Mucosa of stomach (tissue), 1 donor: ENCODE measurements at regions not wholly inside any gene's neighbourhood (a gene's known extent, or its start where the extent isn't known, plus 50 kb on each side); places are given as distances from the start of the nearest gene placed in this dataset.

Experiments
- H3K27me3 ChIP-seq: one replicate; pipeline ENCODE4 v1.7.0; 2013; ENCODE audit warnings: mild to moderate bottlenecking, low read length; ENCODE audit not compliant: control insufficient read depth, insufficient read depth
- H3K36me3 ChIP-seq: one replicate; pipeline ENCODE4 v1.7.0; 2013; ENCODE audit warnings: low read length; ENCODE audit not compliant: control insufficient read depth, insufficient read depth
- H3K4me1 ChIP-seq: one replicate; pipeline ENCODE4 v1.7.0; 2013; ENCODE audit warnings: mild to moderate bottlenecking, low read length; ENCODE audit not compliant: control insufficient read depth, insufficient read depth
- H3K4me3 ChIP-seq: one replicate; pipeline ENCODE4 v1.7.0; 2013; ENCODE audit warnings: low read length
- H3K9ac ChIP-seq: one replicate; pipeline ENCODE4 v1.7.0; 2013; ENCODE audit warnings: mild to moderate bottlenecking, low read length, moderate library complexity
- H3K9me3 ChIP-seq: one replicate; pipeline ENCODE4 v1.7.0; 2013; ENCODE audit warnings: mild to moderate bottlenecking, low read length, moderate library complexity; ENCODE audit not compliant: control insufficient read depth
- donor health status: Pancreatic carcinoma.

- Histone ChIP-seq H3K27me3 (no peaks in the 10 kb centered on the region), H3K9ac (no peak overlapping the region), H3K9me3 (no peaks in the 10 kb centered on the region), H3K4me1 (peaks cover 4% of the 10 kb centered on the region), H3K4me3 (no peak overlapping the region), H3K36me3 (no peaks in the 10 kb centered on the region)
These were observed 560.0 kb downstream of the SNAPC1 start for GRCh38 chr14:62322216-62322615.

- Histone ChIP-seq H3K4me3 (no peak overlapping the region), H3K9ac (no peak overlapping the region), H3K4me1 (no peaks in the 10 kb centered on the region), H3K9me3 (no peaks in the 10 kb centered on the region), H3K27me3 (no peaks in the 10 kb centered on the region), H3K36me3 (no peaks in the 10 kb centered on the region)
These were observed 567.2 kb downstream of the SNAPC1 start for GRCh38 chr14:62329427-62329826.

- Histone ChIP-seq H3K9me3 (no peaks in the 10 kb centered on the region), H3K27me3 (no peaks in the 10 kb centered on the region), H3K9ac (no peak overlapping the region), H3K4me1 (no peaks in the 10 kb centered on the region), H3K4me3 (no peak overlapping the region), H3K36me3 (no peaks in the 10 kb centered on the region)
These were observed 585.4 kb downstream of the SNAPC1 start for GRCh38 chr14:62347562-62348011.

- Histone ChIP-seq H3K9ac (no peak overlapping the region), H3K4me3 (no peak overlapping the region), H3K4me1 (no peaks in the 10 kb centered on the region), H3K27me3 (no peaks in the 10 kb centered on the region), H3K36me3 (no peaks in the 10 kb centered on the region), H3K9me3 (no peaks in the 10 kb centered on the region)
These were observed 595.1 kb downstream of the SNAPC1 start for GRCh38 chr14:62357362-62357761.

GRCh38 chr14:62364161-62364560 is 601.9 kb downstream of the SNAPC1 start:
- Histone ChIP-seq H3K9ac (no peak overlapping the region), H3K4me1 (no peaks in the 10 kb centered on the region), H3K9me3 (no peaks in the 10 kb centered on the region), H3K4me3 (no peak overlapping the region), H3K27me3 (no peaks in the 10 kb centered on the region), H3K36me3 (no peaks in the 10 kb centered on the region)

- no peaks in the 10 kb centered on the region for H3K4me1 ChIP-seq
- H3K36me3 ChIP-seq: no peaks in the 10 kb centered on the region
- H3K27me3 ChIP-seq: no peaks in the 10 kb centered on the region
- H3K4me3 ChIP-seq: no peak overlapping the region
- no peaks in the 10 kb centered on the region for H3K9me3 ChIP-seq
- no peak overlapping the region for H3K9ac ChIP-seq
These were observed 602.6 kb downstream of the SNAPC1 start for GRCh38 chr14:62364800-62365280.

- no peaks in the 10 kb centered on the region for H3K36me3 ChIP-seq
- H3K9me3 ChIP-seq: no peaks in the 10 kb centered on the region
- H3K4me3 ChIP-seq: no peak overlapping the region
- no peaks in the 10 kb centered on the region for H3K27me3 ChIP-seq
- H3K9ac ChIP-seq: no peak overlapping the region
- H3K4me1 ChIP-seq: peaks cover 12% of the 10 kb centered on the region
These were observed 607.8 kb downstream of the SNAPC1 start for GRCh38 chr14:62369919-62370560.

- Histone ChIP-seq H3K4me1 (peaks cover 12% of the 10 kb centered on the region), H3K4me3 (no peak overlapping the region), H3K27me3 (no peaks in the 10 kb centered on the region), H3K36me3 (no peaks in the 10 kb centered on the region), H3K9me3 (no peaks in the 10 kb centered on the region), H3K9ac (no peak overlapping the region)
These were observed 611.7 kb downstream of the SNAPC1 start for GRCh38 chr14:62373944-62374343.

- Histone ChIP-seq H3K4me1 (peaks cover 12% of the 10 kb centered on the region), H3K9me3 (no peaks in the 10 kb centered on the region), H3K36me3 (no peaks in the 10 kb centered on the region), H3K27me3 (no peaks in the 10 kb centered on the region), H3K4me3 (no peak overlapping the region), H3K9ac (no peak overlapping the region)
These were observed 615.8 kb downstream of the SNAPC1 start for GRCh38 chr14:62378057-62378456.

- no peaks in the 10 kb centered on the region for H3K4me1 ChIP-seq
- H3K9me3 ChIP-seq: no peaks in the 10 kb centered on the region
- no peaks in the 10 kb centered on the region for H3K36me3 ChIP-seq
- H3K9ac ChIP-seq: no peak overlapping the region
- H3K27me3 ChIP-seq: no peaks in the 10 kb centered on the region
- H3K4me3 ChIP-seq: no peak overlapping the region
These were observed 619.3 kb downstream of the SNAPC1 start for GRCh38 chr14:62381311-62382070.

- H3K27me3 ChIP-seq: no peaks in the 10 kb centered on the region
- no peaks in the 10 kb centered on the region for H3K36me3 ChIP-seq
- no peaks in the 10 kb centered on the region for H3K9me3 ChIP-seq
- no peaks in the 10 kb centered on the region for H3K4me1 ChIP-seq
- no peak overlapping the region for H3K4me3 ChIP-seq
- H3K9ac ChIP-seq: no peak overlapping the region
These were observed 636.1 kb downstream of the KCNH5 start for GRCh38 chr14:62409169-62409568.

- H3K27me3 ChIP-seq: no peaks in the 10 kb centered on the region
- no peak overlapping the region for H3K9ac ChIP-seq
- H3K4me3 ChIP-seq: no peak overlapping the region
- H3K36me3 ChIP-seq: no peaks in the 10 kb centered on the region
- H3K4me1 ChIP-seq: no peaks in the 10 kb centered on the region
- no peaks in the 10 kb centered on the region for H3K9me3 ChIP-seq
These were observed 635.5 kb downstream of the KCNH5 start for GRCh38 chr14:62409626-62410300.
